GM12865 (cell line): ENCODE measurements at regions not wholly inside any gene's neighbourhood (a gene's known extent, or its start where the extent isn't known, plus 50 kb on each side); places are given as distances from the start of the nearest gene placed in this dataset.

Experiments used
- DNase-seq: peaks from one replicate; pipeline ENCODE4 v3.0.0; 2010; ENCODE audit warnings: low read depth
- H3K4me3 ChIP-seq: 2 replicates; pipeline ENCODE4 v1.5.1; 2011; ENCODE audit warnings: mild to moderate bottlenecking, low read depth, low read length, control low read depth
- CTCF ChIP-seq: IDR thresholded peaks from 2 replicates; pipeline ENCODE4 v1.5.1; 2011; ENCODE audit warnings: low read length, control low read depth, low read depth, inconsistent platforms; ENCODE audit not compliant: insufficient read depth; ENCODE audit errors: missing control alignments

DNA sequence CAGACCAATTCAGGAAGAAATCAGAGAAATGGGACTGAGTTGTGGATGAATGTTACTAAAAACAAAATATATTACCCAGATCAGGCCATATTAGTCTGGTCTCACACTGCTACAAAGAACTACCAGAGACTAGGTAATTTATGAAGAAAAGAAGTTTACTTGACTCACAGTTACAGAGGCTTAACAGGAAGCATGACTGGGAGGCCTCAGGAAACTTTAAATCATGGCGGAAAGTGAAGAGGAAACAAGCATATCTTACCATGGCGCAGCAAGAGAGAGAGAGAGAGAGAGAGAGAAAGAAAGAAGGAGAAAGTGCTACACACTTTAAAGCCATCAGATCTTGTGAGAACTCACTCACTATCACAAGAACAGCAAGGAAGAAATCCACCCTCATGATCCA is 636.8 kb upstream of the GRM3 start:
- H3K4me3 ChIP-seq = no peak overlapping the region
- no peak for TF ChIP-seq CTCF
- no peak for DNase-seq

DNA sequence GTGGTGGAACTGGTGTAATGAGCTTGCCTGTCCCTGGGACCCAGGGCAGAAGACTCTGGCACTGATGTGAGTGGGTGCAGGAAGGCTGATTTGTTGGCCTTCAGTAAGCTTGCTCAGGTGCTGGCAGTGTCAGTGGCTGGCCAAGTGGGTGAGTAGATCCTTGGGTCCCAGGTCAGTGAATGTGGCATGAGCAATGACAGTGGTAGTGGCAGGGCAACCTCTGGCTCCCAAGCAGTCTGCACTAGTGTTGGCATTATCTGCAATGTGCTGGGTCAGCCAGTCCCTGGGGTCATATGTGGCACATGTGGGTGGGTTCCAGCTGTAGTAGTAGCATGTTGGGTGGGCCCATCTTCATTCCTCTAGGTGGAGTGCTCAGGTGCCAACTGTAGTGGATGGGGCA is 640.9 kb upstream of the GRM3 start:
- no peak for TF ChIP-seq CTCF
- no peak overlapping the region for H3K4me3 ChIP-seq
- no peak for DNase-seq

- TF ChIP-seq CTCF = no peak
- DNase-seq = no peak
- no peak overlapping the region for H3K4me3 ChIP-seq
Observed at GRCh38 chr7:85997515-85997914, 646.2 kb upstream of the GRM3 start.

DNA sequence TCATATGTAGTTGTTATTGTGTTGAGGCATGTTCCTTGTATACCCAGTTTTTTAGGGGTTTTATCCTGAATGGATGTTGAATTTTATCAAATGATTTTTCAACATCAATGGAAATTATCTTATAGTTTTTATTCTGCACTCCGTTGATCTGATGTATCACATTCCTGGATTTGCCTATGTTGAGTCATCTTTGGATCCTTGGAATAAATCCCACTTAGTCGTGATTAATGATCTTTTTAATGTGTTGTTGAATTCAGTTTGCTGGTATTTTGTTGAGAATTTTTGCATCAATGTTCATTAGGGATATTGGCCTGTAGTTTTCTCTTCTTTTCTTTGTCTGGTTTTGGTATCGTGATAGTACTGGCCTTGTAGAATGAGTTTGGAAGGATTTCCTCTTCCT is 648.6 kb upstream of the GRM3 start:
- no peak overlapping the region for H3K4me3 ChIP-seq
- no peak for DNase-seq
- no peak for TF ChIP-seq CTCF

GRCh38 chr7:85980740-85981139 is 663.0 kb upstream of the GRM3 start:
- TF ChIP-seq CTCF = no peak
- DNase-seq = no peak

GRCh38 chr7:85974176-85974575 is 669.5 kb upstream of the GRM3 start:
- no peak for TF ChIP-seq CTCF
- DNase-seq = no peak
- no peak overlapping the region for H3K4me3 ChIP-seq

More at GRCh38 chr7:85980740-85981139, 663.0 kb upstream of the GRM3 start:
- H3K4me3 ChIP-seq = no peak overlapping the region

DNA sequence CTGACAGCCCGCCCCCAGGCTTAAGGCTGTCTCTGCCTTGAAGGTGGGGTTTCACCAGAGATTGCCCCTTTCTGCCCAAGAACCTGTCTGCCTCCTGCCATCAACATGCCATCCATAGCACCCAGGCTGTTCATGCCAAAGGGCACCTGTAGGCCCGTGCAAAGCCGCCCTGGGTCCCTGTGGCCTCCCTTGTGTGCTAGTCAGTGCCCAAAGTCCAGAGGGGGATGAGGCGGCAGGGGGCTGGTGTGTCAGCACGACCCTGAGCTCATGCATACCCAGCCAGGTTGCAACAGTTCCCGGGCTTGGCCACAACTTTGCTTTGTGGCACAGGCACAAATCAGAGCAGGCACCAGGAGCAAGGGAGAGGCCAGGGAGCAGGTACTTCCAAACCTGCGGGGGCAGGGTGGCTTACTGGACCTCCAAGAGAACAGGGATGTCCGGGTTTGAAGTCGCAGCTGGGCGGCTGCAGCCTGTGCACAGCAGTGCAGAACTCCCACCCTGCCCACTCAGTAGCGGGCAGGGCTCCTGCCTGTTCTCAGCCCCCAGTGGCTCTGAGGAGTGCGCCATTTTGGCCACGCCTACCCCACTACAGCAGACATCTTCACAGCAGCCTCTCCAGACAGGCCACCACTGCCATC is 671.1 kb upstream of the GRM3 start:
- H3K4me3 ChIP-seq = no peak overlapping the region
- DNase-seq = no peak
- TF ChIP-seq CTCF = no peak
